WTC11 (cell line): ENCODE measurements at regions not wholly inside any gene's neighbourhood (a gene's known extent, or its start where the extent isn't known, plus 50 kb on each side); places are given as distances from the start of the nearest gene placed in this dataset.

ENCODE experiments used
- ATAC-seq: fragments of 200-7000 bp; cut with Tn5 transposase; 2 replicates; pipeline ENCODE4 v1.10.0; 2021; ENCODE audit warnings: mild to moderate bottlenecking, moderate library complexity
- CTCF ChIA-PET: fragments of 300-600 bp; sonication (Branson Sonifier 250); formaldehyde crosslinking; loops from one replicate; lab custom pipeline; 2021; ENCODE audit warnings: antibody characterized with exemption; lab: Charles Lee
- POLR2A ChIA-PET: fragments of 350-600 bp; sonication (Branson Sonifier 250); formaldehyde crosslinking; loops from one replicate; lab custom pipeline; 2021; ENCODE audit warnings: antibody characterized with exemption; lab: Charles Lee
- DNase-seq: peaks from one replicate; pipeline ENCODE4 v3.0.0; 2021; ENCODE audit warnings: low spot score
- H3K27ac Mint-ChIP-seq: 2 replicates; pipeline ENCODE4 v1.8.0; 2021; ENCODE audit warnings: mixed read lengths
- H3K27me3 Mint-ChIP-seq: 2 replicates; pipeline ENCODE4 v1.8.0; 2021; ENCODE audit warnings: low read depth, mild to moderate bottlenecking, moderate library complexity, mixed read lengths
- H3K36me3 Mint-ChIP-seq: 2 replicates; pipeline ENCODE4 v1.8.0; 2021; ENCODE audit warnings: mixed read lengths
- H3K4me1 Mint-ChIP-seq: 2 replicates; pipeline ENCODE4 v1.8.0; 2022; ENCODE audit warnings: mixed read lengths
- H3K4me3 Mint-ChIP-seq: 2 replicates; pipeline ENCODE4 v1.8.0; 2021; ENCODE audit warnings: mild to moderate bottlenecking, moderate library complexity, mixed read lengths
- H3K9me3 Mint-ChIP-seq: 2 replicates; pipeline ENCODE4 v1.8.0; 2021; ENCODE audit warnings: mixed read lengths
- ARID4B ChIP-seq: sonication (generic); formaldehyde crosslinking; IDR thresholded peaks from 2 replicates; pipeline ENCODE4 v1.8.0; 2023; ENCODE audit warnings: missing genetic modification reagents, mild to moderate bottlenecking, borderline replicate concordance
- CREM ChIP-seq: sonication (generic); formaldehyde crosslinking; IDR thresholded peaks from 2 replicates; pipeline ENCODE4 v1.8.1; 2022; ENCODE audit warnings: mild to moderate bottlenecking, missing genetic modification reagents, moderate library complexity
- E2F4 ChIP-seq: sonication (generic); formaldehyde crosslinking; IDR thresholded peaks from 2 replicates; pipeline ENCODE4 v1.8.1; 2022; ENCODE audit warnings: low read depth, mild to moderate bottlenecking, moderate library complexity, missing genetic modification reagents, borderline replicate concordance
- ELF4 ChIP-seq: sonication (generic); formaldehyde crosslinking; IDR thresholded peaks from 2 replicates; pipeline ENCODE4 v1.8.1; 2022; ENCODE audit warnings: low read depth, mild to moderate bottlenecking, moderate library complexity, missing genetic modification reagents
- FOXP1 ChIP-seq: sonication (generic); formaldehyde crosslinking; IDR thresholded peaks from 2 replicates; pipeline ENCODE4 v1.8.0; 2022; ENCODE audit warnings: missing genetic modification reagents, mild to moderate bottlenecking, moderate library complexity, borderline replicate concordance
- GTF2I ChIP-seq: fragments of 250-450 bp; sonication (Bioruptor Pico); conservative IDR thresholded peaks from 2 replicates; pipeline ENCODE4 v1.4.0; 2021; ENCODE audit warnings: mild to moderate bottlenecking
- HMGA2 ChIP-seq: fragments of 250-450 bp; sonication (Bioruptor Pico); IDR thresholded peaks from 2 replicates; pipeline ENCODE4 v1.4.0; 2021; ENCODE audit warnings: mild to moderate bottlenecking, moderate library complexity
- MAX ChIP-seq: sonication (generic); formaldehyde crosslinking; IDR thresholded peaks from 2 replicates; pipeline ENCODE4 v1.8.0; 2022; ENCODE audit warnings: mild to moderate bottlenecking, missing genetic modification reagents
- MXD4 ChIP-seq: fragments of 250-450 bp; sonication (Bioruptor Pico); IDR thresholded peaks from 2 replicates; pipeline ENCODE4 v1.8.0; 2021; ENCODE audit warnings: mild to moderate bottlenecking, moderate library complexity, borderline replicate concordance
- NFATC4 ChIP-seq: fragments of 250-450 bp; sonication (Bioruptor Pico); IDR thresholded peaks from 2 replicates; pipeline ENCODE4 v1.9.0; 2021; ENCODE audit warnings: mild to moderate bottlenecking
- NFE2L1 ChIP-seq: sonication (generic); formaldehyde crosslinking; IDR thresholded peaks from 2 replicates; pipeline ENCODE4 v1.8.1; 2023; ENCODE audit warnings: missing genetic modification reagents
- NFYB ChIP-seq: sonication (generic); formaldehyde crosslinking; conservative IDR thresholded peaks from 2 replicates; pipeline ENCODE4 v1.8.0; 2022; ENCODE audit warnings: low read depth, missing genetic modification reagents
- PRRX2 ChIP-seq: fragments of 250-450 bp; sonication (Bioruptor Pico); IDR thresholded peaks from 2 replicates; pipeline ENCODE4 v1.8.0; 2021; ENCODE audit warnings: mild to moderate bottlenecking
- SOX15 ChIP-seq: fragments of 250-450 bp; sonication (Bioruptor Pico); IDR thresholded peaks from 2 replicates; pipeline ENCODE4 v1.9.0; 2021; ENCODE audit warnings: mild to moderate bottlenecking
- SP1 ChIP-seq: sonication (generic); formaldehyde crosslinking; conservative IDR thresholded peaks from 2 replicates; pipeline ENCODE4 v1.8.1; 2022; ENCODE audit warnings: missing genetic modification reagents
- ZNF138 ChIP-seq: sonication (generic); formaldehyde crosslinking; conservative IDR thresholded peaks from 2 replicates; pipeline ENCODE4 v1.8.1; 2022; ENCODE audit warnings: mild to moderate bottlenecking, moderate library complexity, missing genetic modification reagents
- ZNF416 ChIP-seq: fragments of 250-450 bp; sonication (Bioruptor Pico); IDR thresholded peaks from 2 replicates; pipeline ENCODE4 v1.9.0; 2021; ENCODE audit warnings: mild to moderate bottlenecking, inconsistent platforms
- TF ChIP-seq, protein P1 (sequence below): fragments of 250-450 bp; sonication (Bioruptor Pico); IDR thresholded peaks from 2 replicates; pipeline ENCODE4 v1.9.0; 2021; ENCODE audit warnings: mild to moderate bottlenecking

DNA sequence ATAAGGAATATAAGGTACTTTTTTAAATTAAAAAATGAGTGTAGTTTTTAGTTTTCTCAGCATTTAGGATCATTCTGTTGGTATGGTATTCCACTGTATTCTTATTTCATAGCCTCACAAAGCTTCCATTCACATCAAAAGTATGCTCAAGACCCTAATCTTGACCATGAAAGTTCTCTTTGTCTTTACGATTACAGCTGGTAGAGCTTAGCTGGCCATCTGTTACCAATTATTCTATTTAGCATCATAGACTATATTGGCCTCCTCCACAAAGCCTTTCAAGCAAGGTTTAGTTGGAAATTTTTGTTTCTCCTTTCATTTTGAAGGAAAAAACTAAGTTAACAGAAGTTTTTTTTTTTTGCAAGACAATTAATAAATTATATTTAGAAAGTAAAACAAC is 245.1 kb downstream of the KCTD12 start:
- CTCF ChIA-PET, result no interaction called here
- no peaks in the 10 kb centered on the region for H3K36me3 Mint-ChIP-seq
- no peak for ATAC-seq

DNA sequence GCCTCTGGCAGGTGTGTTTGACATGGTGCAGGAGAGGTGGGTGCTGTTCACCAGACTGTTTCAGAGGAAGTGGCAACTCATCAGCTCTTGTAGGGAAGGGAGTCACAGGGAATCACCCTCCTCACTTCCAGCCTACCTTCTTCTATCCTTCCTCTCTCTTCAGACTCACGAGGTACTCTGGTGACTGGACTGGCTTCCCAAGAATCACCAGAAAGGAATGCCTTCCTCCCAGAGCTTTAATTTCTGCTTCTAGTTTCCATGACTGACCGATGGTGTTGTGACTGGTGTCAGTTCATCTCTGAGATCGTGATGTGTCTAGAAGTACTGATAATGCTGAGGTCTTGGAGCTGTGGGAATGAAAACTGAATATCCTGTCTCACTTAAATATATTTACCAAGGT is 247.3 kb downstream of the KCTD12 start:
- CTCF ChIA-PET, result no interaction called here
- peaks cover 13% of the 10 kb centered on the region for H3K4me1 Mint-ChIP-seq

More for the DNA sequence above, 245.1 kb downstream of the KCTD12 start:
- no peak for TF ChIP-seq SP1 (CRISPR knock-in tag)
- DNase-seq, result no peak
- POLR2A ChIA-PET, result no interaction called here
- Mint-ChIP-seq H3K27ac (no peak overlapping the region), H3K27me3 (no peaks in the 10 kb centered on the region), H3K4me3 (no peak overlapping the region), H3K9me3 (no peaks in the 10 kb centered on the region), H3K4me1 (peaks cover 12% of the 10 kb centered on the region)

More for the DNA sequence above, 247.3 kb downstream of the KCTD12 start:
- Mint-ChIP-seq H3K27ac (no peak overlapping the region), H3K27me3 (no peaks in the 10 kb centered on the region), H3K4me3 (no peak overlapping the region), H3K9me3 (no peaks in the 10 kb centered on the region), H3K36me3 (no peaks in the 10 kb centered on the region)
- POLR2A ChIA-PET, result no interaction called here
- DNase-seq, result no peak
- ATAC-seq, result no peak
- TF ChIP-seq ELF4, result no peak
- TF ChIP-seq, protein P1, sequence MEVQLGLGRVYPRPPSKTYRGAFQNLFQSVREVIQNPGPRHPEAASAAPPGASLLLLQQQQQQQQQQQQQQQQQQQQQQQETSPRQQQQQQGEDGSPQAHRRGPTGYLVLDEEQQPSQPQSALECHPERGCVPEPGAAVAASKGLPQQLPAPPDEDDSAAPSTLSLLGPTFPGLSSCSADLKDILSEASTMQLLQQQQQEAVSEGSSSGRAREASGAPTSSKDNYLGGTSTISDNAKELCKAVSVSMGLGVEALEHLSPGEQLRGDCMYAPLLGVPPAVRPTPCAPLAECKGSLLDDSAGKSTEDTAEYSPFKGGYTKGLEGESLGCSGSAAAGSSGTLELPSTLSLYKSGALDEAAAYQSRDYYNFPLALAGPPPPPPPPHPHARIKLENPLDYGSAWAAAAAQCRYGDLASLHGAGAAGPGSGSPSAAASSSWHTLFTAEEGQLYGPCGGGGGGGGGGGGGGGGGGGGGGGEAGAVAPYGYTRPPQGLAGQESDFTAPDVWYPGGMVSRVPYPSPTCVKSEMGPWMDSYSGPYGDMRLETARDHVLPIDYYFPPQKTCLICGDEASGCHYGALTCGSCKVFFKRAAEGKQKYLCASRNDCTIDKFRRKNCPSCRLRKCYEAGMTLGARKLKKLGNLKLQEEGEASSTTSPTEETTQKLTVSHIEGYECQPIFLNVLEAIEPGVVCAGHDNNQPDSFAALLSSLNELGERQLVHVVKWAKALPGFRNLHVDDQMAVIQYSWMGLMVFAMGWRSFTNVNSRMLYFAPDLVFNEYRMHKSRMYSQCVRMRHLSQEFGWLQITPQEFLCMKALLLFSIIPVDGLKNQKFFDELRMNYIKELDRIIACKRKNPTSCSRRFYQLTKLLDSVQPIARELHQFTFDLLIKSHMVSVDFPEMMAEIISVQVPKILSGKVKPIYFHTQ (CRISPR knock-in tag), result no peak
- no peak for TF ChIP-seq ZNF416 (CRISPR knock-in tag)
- no peak for TF ChIP-seq NFYB (CRISPR knock-in tag)
- TF ChIP-seq NFE2L1, result no peak
- no peak for TF ChIP-seq GTF2I
- TF ChIP-seq SOX15 (CRISPR knock-in tag), result no peak
- TF ChIP-seq HMGA2, result no peak
- no peak for TF ChIP-seq MAX (CRISPR knock-in tag)
- no peak for TF ChIP-seq CREM (CRISPR knock-in tag)
- TF ChIP-seq ARID4B, result no peak
- no peak for TF ChIP-seq MXD4 (CRISPR knock-in tag)
- no peak for TF ChIP-seq ZNF138 (CRISPR knock-in tag)
- TF ChIP-seq E2F4 (CRISPR knock-in tag), result no peak
- no peak for TF ChIP-seq PRRX2
- TF ChIP-seq FOXP1 (CRISPR knock-in tag), result no peak
- no peak for TF ChIP-seq NFATC4 (CRISPR knock-in tag)
